ENCODE measurements at regions not wholly inside any gene's neighbourhood (a gene's known extent, or its start where the extent isn't known, plus 50 kb on each side); places are given as distances from the start of the nearest gene placed in this dataset.

DNA sequence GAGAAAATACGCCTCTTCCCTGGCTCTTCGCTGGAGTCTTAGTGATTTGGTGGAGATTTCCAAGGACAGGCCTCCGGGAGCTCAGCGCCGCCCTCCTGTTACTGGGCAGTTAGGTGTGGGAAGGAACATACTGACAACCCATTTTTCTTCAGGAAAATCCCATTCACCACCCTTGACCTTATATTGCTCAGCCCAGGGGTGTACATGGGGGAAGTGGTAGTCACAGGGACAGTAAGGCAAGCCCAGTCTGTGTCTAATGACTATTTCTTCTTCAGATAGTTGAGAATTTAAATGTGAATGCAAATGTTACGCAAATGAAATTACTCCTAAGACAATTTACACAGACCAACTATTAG, 119.4 kb downstream of the UQCRFS1 start:
- no peak for DNase-seq

- DNase-seq: no peak
Measured at GRCh38 chr19:29092712-29093552, 120.0 kb downstream of the UQCRFS1 start.

- no peak for DNase-seq
Measured at GRCh38 chr19:29090783-29091526, 122.0 kb downstream of the UQCRFS1 start.

DNA sequence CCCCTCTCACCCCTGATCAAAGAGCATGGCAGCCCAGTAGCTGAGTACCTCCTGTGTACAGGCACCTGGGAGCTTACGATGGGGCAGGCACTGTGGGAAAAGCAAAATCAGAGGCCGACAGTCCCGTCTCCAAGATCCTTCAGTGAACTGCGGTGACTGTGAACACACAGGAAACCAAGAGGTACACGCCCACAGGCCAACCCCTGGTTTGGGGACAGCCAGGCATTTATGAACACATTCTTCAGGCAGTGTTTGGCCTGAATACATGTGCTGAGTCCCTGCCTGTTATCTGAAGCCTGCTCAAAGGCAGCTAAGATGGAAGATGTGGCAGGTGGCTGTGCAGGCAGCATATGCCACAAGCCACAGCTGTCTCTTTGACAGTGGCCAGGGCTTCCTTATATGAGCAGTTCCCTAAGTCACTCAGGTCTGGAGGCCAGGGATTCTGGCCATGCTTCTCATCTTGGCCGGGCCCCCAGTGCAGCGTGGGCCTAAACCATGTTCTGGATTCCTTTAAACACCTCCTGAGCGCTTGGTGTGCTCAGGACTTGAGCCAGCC, 123.6 kb downstream of the UQCRFS1 start:
- no peak for DNase-seq

GRCh38 chr19:29088761-29089160, 124.2 kb downstream of the UQCRFS1 start:
- DNase-seq: no peak

DNA sequence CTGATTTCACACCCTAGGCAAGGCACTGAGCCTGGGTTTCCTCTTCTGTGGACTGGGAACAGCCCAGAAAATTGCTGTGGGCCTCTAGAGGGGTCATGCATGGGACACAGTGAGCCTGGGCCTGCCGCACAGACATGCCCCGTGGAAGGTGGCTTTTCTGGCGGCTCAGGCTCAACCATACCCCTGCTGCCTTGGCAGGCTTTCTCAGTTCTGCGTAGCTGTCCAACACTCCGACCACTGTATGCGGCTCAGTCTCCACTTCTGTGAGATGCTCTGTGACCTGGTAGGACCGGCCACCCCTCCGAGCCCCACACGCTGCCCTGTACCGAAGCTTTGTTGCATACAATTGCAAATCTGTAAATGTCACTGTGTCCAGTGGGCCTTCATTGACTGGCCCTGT, 126.3 kb downstream of the UQCRFS1 start:
- no peak for DNase-seq

DNA sequence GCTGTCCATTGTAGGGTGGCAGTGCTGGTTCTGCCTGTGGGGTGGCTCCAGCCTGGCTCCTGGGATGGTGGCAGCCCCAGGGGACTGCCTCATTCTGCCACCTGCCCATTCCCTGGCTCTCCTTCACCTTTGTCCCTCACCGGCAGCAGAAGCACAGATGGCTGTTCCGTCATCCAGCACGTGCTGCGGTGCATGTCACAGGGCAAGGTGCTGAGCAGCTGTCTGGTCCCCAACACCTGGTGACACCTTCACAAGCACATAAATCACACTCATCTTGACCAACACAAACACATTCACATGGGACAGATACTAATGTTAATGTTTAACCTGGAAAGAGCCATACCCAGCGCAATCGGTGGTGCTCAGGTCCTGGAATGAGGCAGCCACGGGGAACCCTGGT, 126.8 kb downstream of the UQCRFS1 start:
- peak; percentile 6 to 24 for DNase-seq

GRCh38 chr19:29085630-29086029, 127.3 kb downstream of the UQCRFS1 start:
- no peak for DNase-seq

DNA sequence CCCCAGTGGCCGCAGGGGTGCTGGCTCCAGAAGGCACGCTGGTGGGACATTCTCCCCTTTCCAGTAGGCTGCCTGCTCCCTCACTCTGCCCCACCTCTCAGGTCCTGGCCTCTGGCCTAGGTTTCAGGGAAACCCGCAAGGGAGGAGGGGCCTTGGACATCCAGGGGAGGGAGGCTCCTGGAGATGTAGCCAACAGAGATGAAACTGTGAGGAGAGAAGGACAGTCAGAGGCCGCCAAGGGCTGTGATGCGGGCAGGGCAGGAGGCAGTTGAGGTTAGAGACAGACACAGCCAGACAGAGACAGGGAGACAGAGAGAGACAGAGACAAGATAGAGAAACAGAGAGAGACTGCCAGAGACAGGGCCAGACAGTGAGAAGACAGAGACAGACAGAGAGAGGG, 127.7 kb downstream of the UQCRFS1 start:
- no peak for DNase-seq

DNA sequence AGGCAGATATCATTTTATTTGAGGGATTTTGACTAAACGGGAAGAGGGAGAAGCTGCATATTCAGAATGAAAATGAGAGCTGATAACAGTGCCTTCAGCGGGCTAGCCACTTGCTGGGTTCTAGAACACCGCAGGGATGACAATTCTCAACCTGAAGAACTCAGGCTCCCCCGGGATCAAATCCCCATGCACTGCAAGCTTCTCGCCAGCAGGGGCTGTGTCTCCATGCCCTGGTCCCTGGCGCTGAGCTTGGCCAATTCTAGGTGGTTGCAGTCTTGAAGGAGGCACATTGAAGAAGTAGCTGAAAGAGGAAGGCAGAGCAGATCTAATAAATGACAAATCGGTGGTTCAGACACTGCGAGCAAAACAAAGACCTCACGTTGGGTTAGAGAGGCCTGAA, 128.7 kb downstream of the UQCRFS1 start:
- peak; percentile 1 to 6 for DNase-seq

GRCh38 chr19:29083863-29084262, 129.1 kb downstream of the UQCRFS1 start:
- no peak for DNase-seq

- no peak for DNase-seq
Measured at GRCh38 chr19:29079356-29080032, 133.5 kb downstream of the UQCRFS1 start.

- DNase-seq: no peak
Measured at GRCh38 chr19:29076963-29077362, 136.0 kb downstream of the UQCRFS1 start.

GRCh38 chr19:29076161-29076560, 136.8 kb downstream of the UQCRFS1 start:
- no peak for DNase-seq

DNA sequence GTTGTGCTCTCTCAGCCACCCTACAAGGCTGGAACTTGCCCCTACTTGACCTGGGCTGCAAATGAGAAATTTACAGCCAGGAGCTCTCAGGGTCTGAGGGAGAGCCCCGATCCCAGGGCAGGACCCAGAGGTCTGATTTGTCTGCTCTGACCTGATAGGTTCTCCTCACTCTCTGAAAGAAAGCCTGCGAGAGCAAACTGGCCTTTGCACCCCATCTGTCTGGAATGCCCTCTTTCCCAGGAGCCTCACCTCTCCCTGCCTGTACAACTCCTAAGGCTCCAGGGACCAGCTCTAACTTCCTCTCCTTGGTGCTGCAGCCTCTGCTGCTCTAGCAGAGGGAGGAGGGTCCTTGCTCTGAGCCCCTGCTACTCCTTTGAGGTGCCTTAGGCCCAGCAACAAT, 137.8 kb downstream of the UQCRFS1 start:
- DNase-seq: no peak

GRCh38 chr19:29074579-29074978, 138.4 kb downstream of the UQCRFS1 start:
- DNase-seq: no peak

DNA sequence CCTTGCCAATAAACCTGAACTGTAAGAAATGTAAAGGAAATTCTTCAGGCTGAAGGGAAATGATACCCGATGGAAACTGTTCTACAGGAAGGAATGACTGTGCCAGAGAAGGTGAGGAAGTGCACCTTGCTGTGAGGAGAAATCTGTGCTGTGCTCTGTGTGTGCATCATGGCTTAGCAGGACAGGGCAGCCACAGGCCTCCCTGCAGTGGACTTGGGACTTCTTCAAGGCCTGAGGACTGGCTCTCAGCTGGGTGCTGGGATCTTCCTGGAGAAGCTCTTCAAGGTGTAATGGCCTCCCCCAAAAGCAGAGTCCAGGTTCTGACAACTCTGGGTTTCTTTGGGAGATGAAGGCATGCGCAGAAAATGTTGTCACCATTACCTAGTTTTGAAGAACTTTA, 145.1 kb downstream of the UQCRFS1 start:
- DNase-seq: no peak

- no peak for DNase-seq
Measured at GRCh38 chr19:29062475-29063435, 150.2 kb downstream of the UQCRFS1 start.

- DNase-seq: no peak
Measured at GRCh38 chr19:29060813-29061364, 152.1 kb downstream of the UQCRFS1 start.

- DNase-seq: no peak
Measured at GRCh38 chr19:29056535-29056934, 156.4 kb downstream of the UQCRFS1 start.

GRCh38 chr19:29054886-29055675, 157.9 kb downstream of the UQCRFS1 start:
- DNase-seq: no peak

Data from SHP77 (cell line).